ENCODE measurements at regions not wholly inside any gene's neighbourhood (a gene's known extent, or its start where the extent isn't known, plus 50 kb on each side); places are given as distances from the start of the nearest gene placed in this dataset.

- TF ChIP-seq EZH2phosphoT487 (IDR thresholded peaks at IDR 0.05; ENCODE audit: borderline replicate concordance, low read length), result no peak
- TF ChIP-seq CTCF (conservative IDR thresholded peaks at IDR 0.05; ENCODE audit: low read depth, low read length), result no peak
Measured at GRCh38 chr4:161238033-161238432, 925.8 kb downstream of the FSTL5 start.

All from PC-3 (cell line).